WERI-Rb-1 (cell line): ENCODE measurements at regions not wholly inside any gene's neighbourhood (a gene's known extent, or its start where the extent isn't known, plus 50 kb on each side); places are given as distances from the start of the nearest gene placed in this dataset.
A peak's percentile ranks its signal among the peaks of the same experiment; 100 is the strongest.

Experiments
- DNase-seq: peaks from one replicate; pipeline ENCODE4 v3.0.0-alpha.2; 2020
- H3K27ac ChIP-seq: fragments of 250-450 bp; sonication (Bioruptor Pico); 2 replicates; pipeline ENCODE4 v1.5.1; 2020; ENCODE audit warnings: mild to moderate bottlenecking, moderate library complexity
- H3K27me3 ChIP-seq: fragments of 250-450 bp; sonication (Bioruptor Pico); 2 replicates; pipeline ENCODE4 v1.5.1; 2021; ENCODE audit warnings: mild to moderate bottlenecking, low read depth, moderate library complexity; ENCODE audit not compliant: insufficient read depth, severe bottlenecking
- H3K36me3 ChIP-seq: fragments of 250-450 bp; sonication (Bioruptor Pico); 2 replicates; pipeline ENCODE4 v1.5.1; 2020; ENCODE audit warnings: mild to moderate bottlenecking, moderate library complexity
- H3K4me3 ChIP-seq: 2 replicates; pipeline ENCODE4 v1.5.1; 2011; ENCODE audit warnings: low read depth, mild to moderate bottlenecking, control low read depth, low read length
- H3K9me3 ChIP-seq: fragments of 250-450 bp; sonication (Bioruptor Pico); 2 replicates; pipeline ENCODE4 v1.5.1; 2021; ENCODE audit warnings: mild to moderate bottlenecking, moderate library complexity; ENCODE audit not compliant: severe bottlenecking
- TF ChIP-seq, protein P1 (sequence below): IDR thresholded peaks from 2 replicates; pipeline ENCODE4 v1.5.1; 2011; ENCODE audit warnings: low read depth, mild to moderate bottlenecking, control low read depth, inconsistent platforms, low read length

DNA sequence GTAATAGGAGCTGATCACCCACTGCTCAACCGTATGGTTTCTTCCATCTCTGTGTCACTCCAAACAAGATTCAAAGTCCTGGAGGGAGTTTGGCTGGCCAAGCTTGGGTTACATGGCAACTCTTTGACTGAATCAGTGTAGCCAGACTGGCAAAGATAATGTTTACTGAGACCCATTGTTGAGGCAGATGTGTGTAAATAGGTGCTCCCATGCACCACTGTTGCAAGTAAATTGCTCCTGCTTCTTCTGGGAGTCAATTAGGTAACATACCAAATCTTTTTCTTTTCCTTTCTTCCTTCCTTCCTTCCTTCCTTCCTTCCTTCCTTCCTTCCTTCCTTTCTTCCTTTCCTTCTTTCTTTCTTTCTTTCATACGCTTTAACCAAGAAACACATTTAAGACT lies 86.3 kb upstream of the DHX40 start:
- TF ChIP-seq, protein P1, sequence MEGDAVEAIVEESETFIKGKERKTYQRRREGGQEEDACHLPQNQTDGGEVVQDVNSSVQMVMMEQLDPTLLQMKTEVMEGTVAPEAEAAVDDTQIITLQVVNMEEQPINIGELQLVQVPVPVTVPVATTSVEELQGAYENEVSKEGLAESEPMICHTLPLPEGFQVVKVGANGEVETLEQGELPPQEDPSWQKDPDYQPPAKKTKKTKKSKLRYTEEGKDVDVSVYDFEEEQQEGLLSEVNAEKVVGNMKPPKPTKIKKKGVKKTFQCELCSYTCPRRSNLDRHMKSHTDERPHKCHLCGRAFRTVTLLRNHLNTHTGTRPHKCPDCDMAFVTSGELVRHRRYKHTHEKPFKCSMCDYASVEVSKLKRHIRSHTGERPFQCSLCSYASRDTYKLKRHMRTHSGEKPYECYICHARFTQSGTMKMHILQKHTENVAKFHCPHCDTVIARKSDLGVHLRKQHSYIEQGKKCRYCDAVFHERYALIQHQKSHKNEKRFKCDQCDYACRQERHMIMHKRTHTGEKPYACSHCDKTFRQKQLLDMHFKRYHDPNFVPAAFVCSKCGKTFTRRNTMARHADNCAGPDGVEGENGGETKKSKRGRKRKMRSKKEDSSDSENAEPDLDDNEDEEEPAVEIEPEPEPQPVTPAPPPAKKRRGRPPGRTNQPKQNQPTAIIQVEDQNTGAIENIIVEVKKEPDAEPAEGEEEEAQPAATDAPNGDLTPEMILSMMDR, result no peak
- Histone ChIP-seq H3K27me3 (no peaks in the 10 kb centered on the region), H3K9me3 (no peaks in the 10 kb centered on the region), H3K36me3 (no peaks in the 10 kb centered on the region), H3K27ac (no peak overlapping the region), H3K4me3 (no peak overlapping the region)
- no peak for DNase-seq

DNA sequence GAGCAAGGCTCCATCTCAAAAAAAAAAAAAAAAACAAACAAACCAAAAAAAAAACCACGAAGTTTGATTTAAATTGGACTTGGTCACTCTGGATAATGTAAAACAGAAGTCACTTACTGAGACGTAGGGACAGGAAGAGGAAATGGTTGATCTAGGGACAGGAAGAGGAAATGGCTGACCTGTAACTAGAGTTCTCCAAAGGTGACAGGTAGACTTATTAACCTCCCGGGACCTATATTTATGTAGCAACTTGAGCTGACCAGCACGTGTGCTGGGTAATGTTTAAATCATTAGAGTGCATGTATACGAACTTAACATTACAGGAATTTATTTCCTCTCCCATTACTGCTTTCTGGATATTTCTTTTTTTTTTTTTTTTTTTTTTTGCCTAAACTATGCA lies 81.5 kb upstream of the DHX40 start:
- Histone ChIP-seq H3K4me3 (no peak overlapping the region), H3K36me3 (no peaks in the 10 kb centered on the region), H3K27ac (no peak overlapping the region), H3K27me3 (no peaks in the 10 kb centered on the region), H3K9me3 (no peaks in the 10 kb centered on the region)
- no peak for DNase-seq
- TF ChIP-seq, protein P1, result no peak

DNA sequence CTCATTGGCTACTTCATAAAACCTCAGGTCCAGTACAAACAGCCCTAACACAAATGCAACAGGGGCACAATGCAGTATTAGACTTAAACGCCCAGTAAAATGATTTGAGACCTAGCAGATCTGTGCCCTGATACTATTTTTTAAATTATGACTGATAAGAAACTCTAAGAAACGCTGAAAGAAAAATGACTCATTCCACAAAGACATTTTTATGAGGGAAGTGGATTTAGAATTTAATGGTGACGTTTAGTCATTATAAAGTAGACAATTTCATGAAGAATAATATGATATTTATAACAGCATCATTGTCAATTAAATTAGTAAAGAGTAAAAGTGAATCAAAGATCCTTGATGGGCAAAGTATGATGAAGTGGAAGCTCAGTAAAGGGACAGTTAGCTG lies 80.4 kb upstream of the DHX40 start:
- no peak overlapping the region for H3K4me3 ChIP-seq
- TF ChIP-seq, protein P1, result no peak
- no peak for DNase-seq

DNA sequence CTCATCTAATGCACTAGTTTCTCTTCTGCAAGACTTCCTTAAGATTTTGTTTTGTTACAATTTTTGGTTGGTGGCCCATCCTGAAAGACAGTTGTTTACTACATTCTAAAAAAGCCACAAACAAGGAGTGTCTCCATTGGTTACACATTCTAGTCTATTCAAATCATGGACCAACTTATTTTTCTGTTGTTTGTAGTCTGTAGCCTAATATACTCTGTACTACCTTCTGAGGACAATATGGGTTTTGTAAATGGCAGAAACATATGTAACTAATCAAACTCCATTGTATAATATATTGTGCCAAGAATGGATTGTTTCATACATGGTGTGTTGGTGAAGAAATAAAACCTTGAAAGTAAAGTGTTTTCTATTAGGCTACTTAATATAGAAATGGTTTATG lies 79.5 kb upstream of the DHX40 start:
- H3K4me3 ChIP-seq, result no peak overlapping the region
- no peak for DNase-seq
- H3K27ac ChIP-seq, result no peak overlapping the region
- no peaks in the 10 kb centered on the region for H3K27me3 ChIP-seq
- TF ChIP-seq, protein P1, result no peak
- no peaks in the 10 kb centered on the region for H3K9me3 ChIP-seq
- no peaks in the 10 kb centered on the region for H3K36me3 ChIP-seq

More for the DNA sequence above, 80.4 kb upstream of the DHX40 start:
- Histone ChIP-seq H3K36me3 (no peaks in the 10 kb centered on the region), H3K27me3 (no peaks in the 10 kb centered on the region), H3K9me3 (no peaks in the 10 kb centered on the region), H3K27ac (no peak overlapping the region)

DNA sequence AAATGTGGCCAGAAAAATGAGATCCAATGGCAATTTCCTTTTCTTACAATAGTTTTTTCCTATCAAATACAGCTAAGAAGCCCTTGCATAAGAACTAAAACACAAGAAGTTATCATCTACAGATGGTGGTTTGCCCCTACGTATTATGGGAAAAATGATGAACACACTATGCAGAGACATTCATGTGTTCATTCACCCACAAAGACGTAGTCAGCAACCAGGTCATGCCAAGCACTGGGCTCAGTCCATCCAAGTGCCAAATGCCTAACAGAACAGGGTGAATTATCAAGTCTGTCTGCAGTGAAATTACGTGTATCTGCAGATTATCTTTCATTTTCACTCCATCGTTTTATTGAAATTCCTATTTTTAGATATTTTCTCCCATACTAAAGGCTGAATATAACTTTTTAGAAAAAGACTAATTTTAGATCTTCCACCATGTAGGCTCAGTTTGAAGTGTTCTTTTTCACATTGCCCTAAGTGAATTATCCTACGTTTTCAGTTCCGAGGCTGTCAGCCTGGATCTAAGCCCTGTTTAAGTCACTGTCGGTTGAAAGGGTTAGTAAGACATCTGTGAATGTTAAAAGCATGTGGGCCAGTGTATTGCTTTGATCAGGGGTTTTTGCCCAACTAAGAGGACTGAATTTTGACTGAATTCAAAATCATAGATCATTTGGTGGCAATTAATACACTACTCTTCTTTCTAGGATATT lies 78.1 kb upstream of the DHX40 start:
- TF ChIP-seq, protein P1, result no peak
- H3K9me3 ChIP-seq, result no peaks in the 10 kb centered on the region
- no peaks in the 10 kb centered on the region for H3K27me3 ChIP-seq
- peak; percentile 32 for DNase-seq
- H3K27ac ChIP-seq, result peak overlapping the region; percentile 40
- peak overlapping the region; percentile 43 for H3K4me3 ChIP-seq
- no peaks in the 10 kb centered on the region for H3K36me3 ChIP-seq

DNA sequence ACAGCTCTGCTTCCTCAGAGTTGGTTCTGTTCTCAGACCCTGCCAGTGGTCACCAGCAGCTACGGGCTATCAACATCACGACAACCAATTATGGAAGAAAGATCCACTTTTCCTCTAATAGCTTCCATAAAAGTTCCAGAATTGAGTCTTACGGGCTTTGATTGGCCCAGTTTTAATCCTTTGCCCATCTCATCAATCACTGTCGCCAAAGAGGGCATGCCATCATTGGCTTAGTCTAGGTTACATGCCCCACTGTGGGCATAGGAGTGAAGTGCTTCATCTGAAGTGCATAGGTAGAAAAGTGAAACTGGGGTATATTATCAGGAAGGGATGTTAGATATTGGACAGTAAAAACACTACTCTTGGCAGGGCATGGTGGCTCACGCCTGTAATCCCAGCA lies 76.6 kb upstream of the DHX40 start:
- H3K36me3 ChIP-seq, result no peaks in the 10 kb centered on the region
- H3K27ac ChIP-seq, result no peak overlapping the region
- no peak for DNase-seq
- no peak overlapping the region for H3K4me3 ChIP-seq
- no peaks in the 10 kb centered on the region for H3K27me3 ChIP-seq
- TF ChIP-seq, protein P1, result no peak
- H3K9me3 ChIP-seq, result no peaks in the 10 kb centered on the region
